K562 (cell line): ENCODE measurements at regions not wholly inside any gene's neighbourhood (a gene's known extent, or its start where the extent isn't known, plus 50 kb on each side); places are given as distances from the start of the nearest gene placed in this dataset.

Experiments used
- ATAC-seq: fragments of 200-7000 bp; cut with Tn5 transposase; 3 replicates; pipeline ENCODE4 v1.9.1; 2020; ENCODE audit warnings: moderate library complexity
- BruUV-seq: library from RNA; stranded (reverse); fragments of 400-500 nt; replicated peaks from 2 replicates; lab custom pipeline; 2021; lab: Mats Ljungman, UMichigan
- CTCF ChIA-PET: fragments of 300-600 bp; formaldehyde crosslinking; extraction: SDS; loops from one replicate; lab custom pipeline; 2021; ENCODE audit warnings: low intra/inter-chr PET ratio; lab: Yijun Ruan, JAX
- POLR2A ChIA-PET: fragments of 300-600, 350-650 bp; sonication (Branson Sonifier 250); formaldehyde crosslinking; extraction: SDS; loops from one replicate; lab custom pipeline; 2021; ENCODE audit warnings: antibody characterized with exemption, inconsistent platforms; lab: Yijun Ruan, JAX
- DNase-seq, 4 experiments: peaks; one replicate each; pipeline versions ENCODE4 v3.0.0 to v3.0.0-alpha.2; 2011 to 2018; ENCODE audit warnings: low spot score in 3 of 4, mixed read lengths in 3 of 4; ENCODE audit errors: extremely low read depth in 1 of 4
- FAIRE-seq: peaks from 2 replicates; lab custom pipeline; 2011; peaks lifted over from hg19 to GRCh38; lab: Jason Lieb, UNC
- H2AFZ ChIP-seq: 2 replicates; pipeline ENCODE4 v1.6.0; 2011; ENCODE audit warnings: low read depth, low read length, control low read depth, inconsistent platforms
- H3K27ac ChIP-seq: fragments of 200-600 bp; 3 replicates; pipeline ENCODE4 v1.8.0; 2011; ENCODE audit warnings: low read depth, mild to moderate bottlenecking, control low read depth, inconsistent platforms, low read length, moderate library complexity, mixed read lengths; ENCODE audit errors: extremely low read depth
- H3K27me3 ChIP-seq, 2 experiments: fragments of 300-600 bp in 1 of 2; 2 replicates in 1 of 2; 3 replicates in 1 of 2; pipeline versions ENCODE4 v1.6.0 to v1.8.0; 2011; ENCODE audit warnings: inconsistent platforms in 2 of 2, low read length in 2 of 2, mild to moderate bottlenecking in 1 of 2, mixed read lengths in 1 of 2, moderate library complexity in 1 of 2; ENCODE audit not compliant: control insufficient read depth in 2 of 2, insufficient read depth in 2 of 2
- H3K36me3 ChIP-seq: fragments of 300-600 bp; 3 replicates; pipeline ENCODE4 v1.8.0; 2011; ENCODE audit warnings: mild to moderate bottlenecking, low read length, inconsistent platforms; ENCODE audit not compliant: control insufficient read depth, insufficient read depth
- H3K4me1 ChIP-seq, 2 experiments: fragments of 200-600 bp in 1 of 2; replicated peaks in 1 of 2; 2 replicates in 1 of 2; 3 replicates in 1 of 2; pipeline versions ENCODE4 v1.5.1 to v1.8.0; 2011; ENCODE audit warnings: inconsistent platforms in 2 of 2, low read length in 2 of 2, mild to moderate bottlenecking in 1 of 2, mixed read lengths in 1 of 2, moderate library complexity in 1 of 2; ENCODE audit not compliant: control insufficient read depth in 2 of 2, insufficient read depth in 2 of 2
- H3K4me2 ChIP-seq: 2 replicates; pipeline ENCODE4 v1.6.1; 2011; ENCODE audit warnings: low read length, control low read depth, inconsistent platforms, mixed read lengths; ENCODE audit not compliant: insufficient read depth
- H3K4me3 ChIP-seq: fragments of 200-600 bp; sonication (generic), shearing (Covaris generic); 2 replicates; pipeline ENCODE4 v1.5.1; 2016; ENCODE audit warnings: control low read depth, inconsistent platforms
- H3K79me2 ChIP-seq: fragments of 200-600 bp; 3 replicates; pipeline ENCODE4 v1.8.0; 2011; ENCODE audit warnings: low read length, inconsistent platforms; ENCODE audit not compliant: control insufficient read depth, insufficient read depth
- H3K9ac ChIP-seq, 2 experiments: 2 replicates each; pipeline versions ENCODE4 v1.6.0 to v1.6.1; 2011; ENCODE audit warnings: low read depth in 2 of 2, low read length in 2 of 2, control low read depth in 1 of 2, inconsistent platforms in 1 of 2, mild to moderate bottlenecking in 1 of 2, mixed read lengths in 1 of 2; ENCODE audit not compliant: insufficient read depth in 1 of 2
- H3K9me1 ChIP-seq: one replicate; pipeline ENCODE4 v1.6.0; 2011; ENCODE audit warnings: inconsistent platforms, mild to moderate bottlenecking, low read length, moderate library complexity; ENCODE audit not compliant: control insufficient read depth, insufficient read depth
- H3K9me3 ChIP-seq: replicated peaks from 2 replicates; pipeline ENCODE4 v1.5.1; 2011; ENCODE audit warnings: low read depth, low read length, inconsistent platforms; ENCODE audit not compliant: control insufficient read depth, insufficient read depth
- H4K20me1 ChIP-seq: replicated peaks from 2 replicates; pipeline ENCODE4 v1.6.1; 2011; ENCODE audit warnings: low read length, inconsistent platforms, mixed read lengths; ENCODE audit not compliant: control insufficient read depth, insufficient read depth
- CBFA2T2 ChIP-seq: fragments of 450-650 bp; conservative IDR thresholded peaks from 2 replicates; pipeline ENCODE4 v1.6.1; 2017; ENCODE audit warnings: mild to moderate bottlenecking
- EHMT2 ChIP-seq: fragments of 450-650 bp; IDR thresholded peaks from 2 replicates; pipeline ENCODE4 v1.6.1; 2018; ENCODE audit warnings: antibody characterized with exemption
- ELF1 ChIP-seq: fragments of 200-800 bp; sonication (Bioruptor generic); IDR thresholded peaks from 2 replicates; pipeline ENCODE4 v1.6.1; 2016; ENCODE audit warnings: missing genetic modification characterization, missing compliant biosample characterization
- KAT2B ChIP-seq: IDR thresholded peaks from one replicate; pipeline ENCODE4 v1.6.1; 2012; ENCODE audit warnings: low read depth, mild to moderate bottlenecking, control low read depth, inconsistent platforms, low read length, moderate library complexity
- MCM3 ChIP-seq: fragments of 450-650 bp; IDR thresholded peaks from 2 replicates; pipeline ENCODE4 v1.6.1; 2016
- MCM7 ChIP-seq, 2 experiments: fragments of 450-650 bp; IDR thresholded peaks; 2 replicates each; pipeline ENCODE4 v1.6.1; 2016 to 2018
- MLLT1 ChIP-seq, 2 experiments: fragments of 450-650 bp; IDR thresholded peaks; 2 replicates each; pipeline ENCODE4 v1.6.1; 2016
- MNT ChIP-seq, 2 experiments: fragments of 450-650 bp; conservative IDR thresholded peaks; 2 replicates each; pipeline ENCODE4 v1.6.1; 2017; ENCODE audit warnings: mild to moderate bottlenecking in 2 of 2, moderate library complexity in 2 of 2
- POLR2H ChIP-seq: IDR thresholded peaks from 2 replicates; pipeline ENCODE4 v1.6.1; 2016; ENCODE audit warnings: missing genetic modification characterization, low read depth, mild to moderate bottlenecking, control low read depth, missing compliant biosample characterization, moderate library complexity
- RAD51 ChIP-seq: fragments of 450-650 bp; IDR thresholded peaks from 2 replicates; pipeline ENCODE4 v1.7.1; 2016; ENCODE audit warnings: low read depth, mild to moderate bottlenecking, borderline replicate concordance
- RBM17 ChIP-seq: fragments of 200-400 bp; formaldehyde crosslinking; IDR thresholded peaks from 2 replicates; pipeline ENCODE4 v1.6.1; 2017; ENCODE audit warnings: low read depth, mild to moderate bottlenecking, low read length, borderline replicate concordance
- SRSF1 ChIP-seq: fragments of 200-400 bp; formaldehyde crosslinking; IDR thresholded peaks from 2 replicates; pipeline ENCODE4 v1.6.1; 2017; ENCODE audit warnings: mild to moderate bottlenecking, low read depth, low read length, moderate library complexity
- TFE3 ChIP-seq: fragments of 450-650 bp; formaldehyde crosslinking; IDR thresholded peaks from 2 replicates; pipeline ENCODE4 v1.4.0; 2020; ENCODE audit warnings: mild to moderate bottlenecking, mixed read lengths
- WHSC1 ChIP-seq: IDR thresholded peaks from one replicate; pipeline ENCODE4 v1.6.1; 2012; ENCODE audit warnings: low read length, control low read depth, inconsistent platforms
- ZBTB8A ChIP-seq: fragments of 450-650 bp; IDR thresholded peaks from 2 replicates; pipeline ENCODE4 v1.6.1; 2018; ENCODE audit warnings: mild to moderate bottlenecking, moderate library complexity; ENCODE audit not compliant: partially characterized antibody
- ZNF212 ChIP-seq: fragments of 450-650 bp; formaldehyde crosslinking; IDR thresholded peaks from 2 replicates; pipeline ENCODE4 v1.4.0; 2020; ENCODE audit warnings: mild to moderate bottlenecking
- ZNF347 ChIP-seq: fragments of 450-650 bp; formaldehyde crosslinking; IDR thresholded peaks from 2 replicates; pipeline ENCODE4 v1.4.0; 2020; ENCODE audit warnings: low read depth, mild to moderate bottlenecking, moderate library complexity
- ZNF384 ChIP-seq: IDR thresholded peaks from 2 replicates; pipeline ENCODE4 v1.6.1; 2012; ENCODE audit warnings: low read depth, low read length, improper control_type of control experiment
- WGBS: fragments of 100-300 bp; shearing (Covaris generic); methylation state at CpG from one replicate; pipeline ENCODE4 v1.1.6; 2016; ENCODE audit warnings: low coverage, mixed read lengths; ENCODE audit not compliant: insufficient coverage; ENCODE audit errors: missing lambda C conversion rate; 5-methylcytosine and 5-hydroxymethylcytosine counted together
- in situ Hi-C: fragments of 300-500 bp; cut with MboI; formaldehyde crosslinking; loops from 4 replicates; pipeline ENCODE4 v1.15.0; 2018; ENCODE audit warnings: inconsistent platforms, mixed read lengths
- intact Hi-C: fragments of 100-400 bp; cut with micrococcal nuclease; formaldehyde crosslinking; loops from 2 replicates; pipeline ENCODE4 v1.14.2; 2022
- TF ChIP-seq, protein P1 (sequence below): fragments of 450-650 bp; IDR thresholded peaks from 2 replicates; pipeline ENCODE4 v1.6.1; 2018; ENCODE audit warnings: mild to moderate bottlenecking, low read depth; ENCODE audit not compliant: partially characterized antibody

DNA sequence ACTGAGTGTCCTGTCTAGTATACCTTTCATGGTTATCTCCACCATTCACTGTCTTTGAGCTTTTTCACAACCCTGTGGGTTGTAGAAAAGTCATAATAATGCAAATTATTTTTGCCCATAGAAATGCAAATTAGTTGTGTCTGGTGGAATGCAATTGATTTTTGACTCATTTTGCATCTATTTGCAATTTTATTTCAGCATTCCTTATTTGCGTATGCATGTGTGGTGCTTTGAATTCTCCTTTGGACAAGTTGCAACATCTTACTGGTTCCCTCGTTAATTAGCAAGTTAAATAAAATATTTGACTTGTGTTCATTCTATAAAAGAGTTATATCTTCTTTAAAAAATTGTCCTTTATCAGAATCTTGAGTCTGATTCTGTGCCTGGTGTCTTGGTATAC lies 297.3 kb upstream of the CASK start (continued):
- TF ChIP-seq MLLT1 (IDR thresholded peaks at IDR 0.05) = no peak
- no peak for TF ChIP-seq ZBTB8A
- no peak for TF ChIP-seq EHMT2
- TF ChIP-seq WHSC1 = no peak
- no peak for TF ChIP-seq MCM3
- no peak for TF ChIP-seq ZNF347
- TF ChIP-seq ELF1 (tag) = no peak
- no peak for TF ChIP-seq MNT (conservative IDR thresholded peaks at IDR 0.05)
- TF ChIP-seq POLR2H (tag) = no peak
- TF ChIP-seq, all 486 proteins: peak for 0

- in situ Hi-C loops = no loop called here
- TF ChIP-seq, protein P1, sequence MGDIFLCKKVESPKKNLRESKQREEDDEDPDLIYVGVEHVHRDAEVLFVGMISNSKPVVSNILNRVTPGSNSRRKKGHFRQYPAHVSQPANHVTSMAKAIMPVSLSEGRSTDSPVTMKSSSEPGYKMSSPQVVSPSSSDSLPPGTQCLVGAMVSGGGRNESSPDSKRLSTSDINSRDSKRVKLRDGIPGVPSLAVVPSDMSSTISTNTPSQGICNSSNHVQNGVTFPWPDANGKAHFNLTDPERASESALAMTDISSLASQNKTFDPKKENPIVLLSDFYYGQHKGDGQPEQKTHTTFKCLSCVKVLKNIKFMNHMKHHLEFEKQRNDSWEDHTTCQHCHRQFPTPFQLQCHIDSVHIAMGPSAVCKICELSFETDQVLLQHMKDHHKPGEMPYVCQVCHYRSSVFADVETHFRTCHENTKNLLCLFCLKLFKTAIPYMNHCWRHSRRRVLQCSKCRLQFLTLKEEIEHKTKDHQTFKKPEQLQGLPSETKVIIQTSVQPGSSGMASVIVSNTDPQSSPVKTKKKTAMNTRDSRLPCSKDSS = no peak
- TF ChIP-seq ZNF212 (CRISPR knock-in tag) (no peak), KAT2B (no peak), RBM17 (no peak), SRSF1 (no peak), MCM7 (IDR thresholded peaks at IDR 0.05) (no peak), TFE3 (peak; percentile 90), ZNF384 (no peak), CBFA2T2 (peak; percentile 23; the same call in 1 of the 2 replicates), RAD51 (peak; percentile 78)
Measured at GRCh38 chrX:42220083-42220482, 296.7 kb upstream of the CASK start.

More at GRCh38 chrX:42220083-42220482, 296.7 kb upstream of the CASK start:
- Histone ChIP-seq H3K9me3 (no peaks in the 10 kb centered on the region), H3K4me3 (no peak overlapping the region), H2AFZ (no peak overlapping the region), H3K9ac (no peak overlapping the region), H3K4me1 (no peaks in the 10 kb centered on the region), H3K79me2 (no peaks in the 10 kb centered on the region), H3K27ac (no peak overlapping the region), H4K20me1 (no peaks in the 10 kb centered on the region), H3K9me1 (no peaks in the 10 kb centered on the region), H3K27me3 (no peaks in the 10 kb centered on the region), H3K4me2 (no peak overlapping the region), H3K36me3 (no peaks in the 10 kb centered on the region)
- no TSS peak for BruUV-seq
- 0% methylated on average over 6 of the region's 6 CpGs for WGBS
- ChIA-PET POLR2A (no interaction called here), CTCF (no interaction called here)
- no peak for FAIRE-seq
- intact Hi-C loops = no loop called here
- no peak for ATAC-seq
- no peak for DNase-seq
